ENCODE measurements at regions not wholly inside any gene's neighbourhood (a gene's known extent, or its start where the extent isn't known, plus 50 kb on each side); places are given as distances from the start of the nearest gene placed in this dataset.

DNA sequence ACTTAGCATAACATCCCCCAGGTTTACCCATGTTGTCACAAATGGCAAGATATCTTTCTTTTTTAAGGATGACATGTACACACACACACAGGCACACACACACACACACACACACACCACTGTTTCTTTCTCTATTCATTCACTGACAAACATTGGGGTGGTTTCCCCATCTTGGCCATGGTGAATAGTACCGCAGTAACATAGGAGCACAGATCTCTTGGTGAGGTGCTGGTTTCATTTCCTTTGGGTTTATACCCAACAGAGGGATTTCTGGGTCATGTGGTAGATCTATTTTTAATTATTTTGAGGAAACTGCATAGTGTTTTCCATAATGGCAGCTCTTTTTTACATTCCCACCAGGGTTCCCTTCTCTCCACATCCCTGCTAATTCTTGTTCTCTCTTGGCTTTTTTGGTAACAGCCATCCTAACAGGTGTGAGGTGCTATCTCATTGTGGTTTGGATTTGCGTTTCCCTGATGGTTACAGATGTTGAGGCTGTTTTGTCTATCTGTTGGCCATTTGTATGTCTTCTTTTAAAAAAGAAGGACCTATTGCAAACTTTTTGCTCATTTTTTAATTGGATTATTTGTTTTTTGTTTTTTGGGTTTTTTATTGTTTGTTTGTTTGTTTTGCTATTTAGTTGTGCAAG is 251.7 kb upstream of the IRS2 start:
- TF ChIP-seq POLR2A (IDR thresholded peaks at IDR 0.05; ENCODE audit: low read depth, low read length) (no peak), TAF1 (IDR thresholded peaks at IDR 0.05; ENCODE audit: borderline replicate concordance, low read depth, low read length) (no peak), POLR2AphosphoS5 (IDR thresholded peaks at IDR 0.05; ENCODE audit: low read depth, low read length) (no peak)

All from GM12892 (cell line).